K562 (cell line): ENCODE measurements at regions not wholly inside any gene's neighbourhood (a gene's known extent, or its start where the extent isn't known, plus 50 kb on each side); places are given as distances from the start of the nearest gene placed in this dataset.
A peak's percentile ranks its signal among the peaks of the same experiment; 100 is the strongest.

Source experiments
- ADNP ChIP-seq: fragments of 200-800 bp; sonication (Bioruptor generic); IDR thresholded peaks from 2 replicates; pipeline ENCODE4 v1.6.1; 2016; ENCODE audit warnings: missing genetic modification characterization, missing compliant biosample characterization
- AFF1 ChIP-seq, 2 experiments: fragments of 450-650 bp; IDR thresholded peaks; 2 replicates each; pipeline ENCODE4 v1.6.1; 2018; ENCODE audit warnings: mild to moderate bottlenecking in 2 of 2, low read depth in 1 of 2; ENCODE audit not compliant: partially characterized antibody in 2 of 2
- GATA2 ChIP-seq: sonication (generic); formaldehyde crosslinking; IDR thresholded peaks from 2 replicates; pipeline ENCODE4 v1.4.0; 2020; ENCODE audit warnings: mild to moderate bottlenecking, missing genetic modification reagents
- JUN ChIP-seq, 2 experiments: sonication (generic) in 1 of 2; formaldehyde crosslinking in 1 of 2; IDR thresholded peaks; 2 replicates each; pipeline versions ENCODE4 v1.6.1 to v1.8.0; 2012 to 2022; ENCODE audit warnings: borderline replicate concordance in 2 of 2, mild to moderate bottlenecking in 2 of 2, improper control_type of control experiment in 1 of 2, low read depth in 1 of 2, low read length in 1 of 2, missing genetic modification reagents in 1 of 2
- LARP7 ChIP-seq: fragments of 450-650 bp; IDR thresholded peaks from 2 replicates; pipeline ENCODE4 v1.6.1; 2016
- MED1 ChIP-seq: sonication (generic); formaldehyde crosslinking; IDR thresholded peaks from 2 replicates; pipeline ENCODE4 v1.8.1; 2023; ENCODE audit warnings: missing genetic modification reagents, borderline replicate concordance
- MEIS2 ChIP-seq: fragments of 450-650 bp; IDR thresholded peaks from 2 replicates; pipeline ENCODE4 v1.6.1; 2014; ENCODE audit warnings: mild to moderate bottlenecking; ENCODE audit not compliant: partially characterized antibody
- MTA2 ChIP-seq: fragments of 450-650 bp; IDR thresholded peaks from 2 replicates; pipeline ENCODE4 v1.6.1; 2016; ENCODE audit warnings: low read depth
- MYNN ChIP-seq, 2 experiments: sonication (generic); formaldehyde crosslinking in 1 of 2; IDR thresholded peaks; 2 replicates each; pipeline versions ENCODE4 v1.5.0 to v1.6.1; 2016 to 2020; ENCODE audit warnings: antibody characterized with exemption in 1 of 2, missing genetic modification reagents in 1 of 2
- NFE2L1 ChIP-seq: fragments of 450-650 bp; IDR thresholded peaks from 2 replicates; pipeline ENCODE4 v1.6.1; 2016; ENCODE audit warnings: missing genetic modification characterization, low read depth, mild to moderate bottlenecking, missing compliant biosample characterization, moderate library complexity, borderline replicate concordance
- SAFB2 ChIP-seq: fragments of 200-400 bp; formaldehyde crosslinking; IDR thresholded peaks from 2 replicates; pipeline ENCODE4 v1.6.1; 2018; ENCODE audit warnings: borderline replicate concordance, low read length, low read depth, moderate library complexity; ENCODE audit not compliant: severe bottlenecking
- SUPT5H ChIP-seq: fragments of 450-650 bp; IDR thresholded peaks from 2 replicates; pipeline ENCODE4 v1.6.1; 2016
- TBL1XR1 ChIP-seq, 2 experiments: IDR thresholded peaks; 2 replicates each; pipeline ENCODE4 v1.6.1; 2012; ENCODE audit warnings: improper control_type of control experiment in 2 of 2, low read length in 2 of 2, mild to moderate bottlenecking in 1 of 2
- TGIF2 ChIP-seq: sonication (generic); formaldehyde crosslinking; IDR thresholded peaks from 2 replicates; pipeline ENCODE4 v1.8.1; 2022; ENCODE audit warnings: mild to moderate bottlenecking, missing genetic modification reagents, moderate library complexity
- ZBTB17 ChIP-seq: fragments of 450-650 bp; formaldehyde crosslinking; IDR thresholded peaks from 2 replicates; pipeline ENCODE4 v1.4.0; 2020; ENCODE audit warnings: mild to moderate bottlenecking
- ZNF347 ChIP-seq: fragments of 450-650 bp; formaldehyde crosslinking; IDR thresholded peaks from 2 replicates; pipeline ENCODE4 v1.4.0; 2020; ENCODE audit warnings: low read depth, mild to moderate bottlenecking, moderate library complexity
- ZNF445 ChIP-seq: fragments of 250-450 bp; sonication (Bioruptor Pico); IDR thresholded peaks from 2 replicates; pipeline ENCODE4 v1.4.0; 2020; ENCODE audit warnings: low read depth, mild to moderate bottlenecking, moderate library complexity
- TF ChIP-seq, protein P1 (sequence below): sonication (generic); formaldehyde crosslinking; IDR thresholded peaks from 2 replicates; pipeline ENCODE4 v1.8.1; 2022; ENCODE audit warnings: missing genetic modification reagents
- TF ChIP-seq, protein P2 (sequence below): fragments of 250-450 bp; sonication (Bioruptor Pico); IDR thresholded peaks from 2 replicates; pipeline ENCODE4 v1.5.0; 2021
- TF ChIP-seq, protein P3 (sequence below): fragments of 250-450 bp; sonication (Bioruptor Pico); IDR thresholded peaks from 2 replicates; pipeline ENCODE4 v1.5.0; 2021; ENCODE audit warnings: mild to moderate bottlenecking, moderate library complexity

- TF ChIP-seq, protein P1, sequence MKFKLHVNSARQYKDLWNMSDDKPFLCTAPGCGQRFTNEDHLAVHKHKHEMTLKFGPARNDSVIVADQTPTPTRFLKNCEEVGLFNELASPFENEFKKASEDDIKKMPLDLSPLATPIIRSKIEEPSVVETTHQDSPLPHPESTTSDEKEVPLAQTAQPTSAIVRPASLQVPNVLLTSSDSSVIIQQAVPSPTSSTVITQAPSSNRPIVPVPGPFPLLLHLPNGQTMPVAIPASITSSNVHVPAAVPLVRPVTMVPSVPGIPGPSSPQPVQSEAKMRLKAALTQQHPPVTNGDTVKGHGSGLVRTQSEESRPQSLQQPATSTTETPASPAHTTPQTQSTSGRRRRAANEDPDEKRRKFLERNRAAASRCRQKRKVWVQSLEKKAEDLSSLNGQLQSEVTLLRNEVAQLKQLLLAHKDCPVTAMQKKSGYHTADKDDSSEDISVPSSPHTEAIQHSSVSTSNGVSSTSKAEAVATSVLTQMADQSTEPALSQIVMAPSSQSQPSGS (CRISPR knock-in tag), result no peak
- TF ChIP-seq TGIF2 (no peak), NFE2L1 (tag) (no peak), LARP7 (no peak), SUPT5H (no peak), SAFB2 (no peak), MYNN (IDR thresholded peaks at IDR 0.05) (no peak), MYNN (CRISPR knock-in tag; IDR thresholded peaks at IDR 0.05) (no peak), TBL1XR1 (IDR thresholded peaks at IDR 0.05; ENCODE audit: low read length in 2 of 2) (no peak), AFF1 (IDR thresholded peaks at IDR 0.05; ENCODE audit: low read depth in 1 of 2, partially characterized antibody in 2 of 2) (no peak), ZNF347 (CRISPR knock-in tag) (no peak), ZBTB17 (CRISPR knock-in tag) (no peak), ADNP (tag) (no peak), ZNF445 (CRISPR knock-in tag) (no peak), MED1 (CRISPR knock-in tag) (no peak), MTA2 (peak; percentile 69), MEIS2 (peak; percentile 49), GATA2 (0 out of 2 replicates have a peak, but pooled peaks have one; percentile 53), JUN (IDR thresholded peaks at IDR 0.05; ENCODE audit: borderline replicate concordance, low read depth, low read length) (no peak), JUN (CRISPR knock-in tag; IDR thresholded peaks at IDR 0.05; ENCODE audit: borderline replicate concordance) (no peak)
- TF ChIP-seq, protein P2, sequence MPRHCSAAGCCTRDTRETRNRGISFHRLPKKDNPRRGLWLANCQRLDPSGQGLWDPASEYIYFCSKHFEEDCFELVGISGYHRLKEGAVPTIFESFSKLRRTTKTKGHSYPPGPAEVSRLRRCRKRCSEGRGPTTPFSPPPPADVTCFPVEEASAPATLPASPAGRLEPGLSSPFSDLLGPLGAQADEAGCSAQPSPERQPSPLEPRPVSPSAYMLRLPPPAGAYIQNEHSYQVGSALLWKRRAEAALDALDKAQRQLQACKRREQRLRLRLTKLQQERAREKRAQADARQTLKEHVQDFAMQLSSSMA (CRISPR knock-in tag), result no peak
- TF ChIP-seq, protein P3, sequence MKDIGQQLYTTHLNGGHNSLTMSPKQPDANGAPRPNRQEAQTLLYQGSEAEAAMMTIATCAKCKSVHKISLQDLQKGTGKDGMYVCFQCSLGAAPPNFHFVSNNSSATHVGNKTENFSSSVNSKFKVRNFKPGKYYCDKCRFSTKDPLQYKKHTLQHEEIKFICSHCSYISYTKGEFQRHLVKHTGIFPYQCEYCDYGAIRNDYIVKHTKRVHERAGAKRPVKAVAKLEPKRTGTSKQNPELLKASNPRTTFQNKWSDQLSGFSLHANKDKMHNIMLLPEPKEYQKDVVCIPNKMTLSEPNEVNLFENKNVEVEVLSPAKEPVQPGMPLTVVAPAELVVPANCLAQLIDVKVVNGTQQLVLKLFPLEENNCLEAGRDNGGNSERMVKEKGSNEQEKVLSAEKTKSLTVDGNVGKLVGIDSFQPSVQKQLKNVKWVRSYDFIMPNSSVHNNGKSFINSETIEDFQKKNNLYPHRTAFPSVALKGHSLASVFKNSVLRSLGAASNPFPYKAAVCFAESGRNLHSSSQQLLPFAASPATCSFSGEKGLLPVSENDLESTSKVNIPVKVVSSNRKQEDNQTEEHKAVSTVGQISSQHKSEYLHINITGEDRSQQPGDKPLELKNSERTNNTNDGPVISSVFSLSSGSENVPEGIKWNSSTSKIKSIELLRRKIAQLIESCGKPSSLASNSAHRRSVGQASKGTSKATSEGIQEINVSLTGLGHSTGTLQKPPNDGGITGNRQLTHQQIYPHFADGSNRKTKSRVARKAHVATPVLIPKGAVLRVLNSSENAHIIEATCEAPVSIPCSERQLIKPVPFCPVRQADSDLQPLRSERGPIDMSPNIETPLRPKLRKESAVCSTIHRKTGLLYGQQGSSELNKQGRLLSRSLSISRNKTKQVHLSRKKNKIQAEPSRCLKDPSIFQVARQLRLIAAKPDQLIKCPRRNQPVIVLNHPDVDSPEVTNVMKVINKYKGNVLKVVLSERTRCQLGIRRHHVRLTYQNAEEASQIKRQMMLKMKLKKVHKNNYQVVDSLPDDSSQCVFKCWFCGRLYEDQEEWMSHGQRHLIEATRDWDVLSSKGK (CRISPR knock-in tag), result no peak
Measured at GRCh38 chr11:91625495-91625894, 599.1 kb upstream of the FAT3 start (continued).
